ENCODE measurements at regions not wholly inside any gene's neighbourhood (a gene's known extent, or its start where the extent isn't known, plus 50 kb on each side); places are given as distances from the start of the nearest gene placed in this dataset.
"Not testable (repeated sequence)": the region's sequence is repeated elsewhere in the genome, so short reads cannot be mapped to it uniquely, and the experiment has no call there.

DNA sequence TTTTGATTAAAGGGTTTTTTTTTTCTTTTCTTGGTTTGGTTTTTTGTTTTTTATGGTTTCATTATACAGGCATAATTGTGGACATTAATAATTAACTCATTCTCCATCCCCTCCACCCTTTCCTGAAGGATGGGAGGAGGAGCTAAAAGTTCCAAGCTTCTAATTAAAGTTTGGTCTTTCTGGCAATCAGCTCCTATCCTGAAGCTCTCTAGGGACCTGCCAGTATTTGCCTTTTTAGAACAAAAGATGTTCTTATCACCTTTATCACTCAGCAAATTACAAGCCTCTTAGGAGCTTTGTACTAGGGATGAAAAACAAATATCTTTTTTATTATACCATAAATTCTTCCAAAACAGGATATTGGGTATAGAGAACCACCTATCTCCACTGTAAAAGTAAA lies 589.8 kb downstream of the PDHA2 start:
- no peak for DNase-seq (ENCODE audit: low spot score)

DNA sequence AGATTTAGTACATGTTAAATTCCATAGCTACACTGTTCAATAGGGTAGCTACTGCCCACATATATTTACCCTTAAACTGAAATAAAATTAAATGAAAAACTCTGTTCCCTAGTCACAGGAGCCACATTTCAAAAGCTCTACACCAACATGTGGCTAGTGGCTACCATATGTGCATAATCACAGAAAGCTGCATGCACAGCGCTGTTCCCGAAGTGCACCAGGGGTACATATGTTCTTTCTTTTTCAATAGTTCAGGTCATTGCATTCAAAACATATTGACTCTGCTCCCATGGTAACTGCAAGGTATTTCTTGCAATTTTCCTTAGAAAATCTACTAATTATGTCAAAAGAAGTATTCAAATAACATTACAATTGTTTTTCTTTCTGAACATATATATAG lies 591.2 kb downstream of the PDHA2 start:
- no peak for DNase-seq (ENCODE audit: low spot score)

DNA sequence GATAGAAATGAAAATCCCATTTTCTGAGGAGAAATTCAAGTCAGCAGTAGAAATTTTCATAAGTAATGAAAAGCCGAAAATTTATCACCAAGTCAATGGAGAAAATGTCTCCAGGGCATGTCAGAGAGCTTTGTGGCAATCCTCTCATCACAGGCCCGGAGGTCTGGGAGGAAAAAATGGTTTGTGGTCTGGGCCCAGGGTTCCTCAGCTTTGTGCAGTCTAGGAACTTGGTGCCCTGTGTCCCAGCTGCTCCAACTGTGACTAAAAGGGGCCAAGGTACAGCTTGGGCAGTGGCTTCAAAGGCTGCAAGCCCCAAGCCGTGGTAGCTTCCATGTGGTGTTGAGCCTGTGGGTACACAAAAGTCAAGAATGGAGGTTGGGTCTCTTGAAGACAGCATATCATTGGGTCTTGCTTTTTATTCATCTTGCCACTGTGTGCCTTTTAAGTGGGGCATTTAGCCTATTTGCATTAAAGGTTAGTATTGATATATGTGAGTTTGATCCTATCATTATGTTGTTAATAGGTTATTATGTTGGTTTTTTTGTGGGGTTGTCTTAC lies 608.5 kb downstream of the PDHA2 start:
- no peak for DNase-seq (ENCODE audit: low spot score)

DNA sequence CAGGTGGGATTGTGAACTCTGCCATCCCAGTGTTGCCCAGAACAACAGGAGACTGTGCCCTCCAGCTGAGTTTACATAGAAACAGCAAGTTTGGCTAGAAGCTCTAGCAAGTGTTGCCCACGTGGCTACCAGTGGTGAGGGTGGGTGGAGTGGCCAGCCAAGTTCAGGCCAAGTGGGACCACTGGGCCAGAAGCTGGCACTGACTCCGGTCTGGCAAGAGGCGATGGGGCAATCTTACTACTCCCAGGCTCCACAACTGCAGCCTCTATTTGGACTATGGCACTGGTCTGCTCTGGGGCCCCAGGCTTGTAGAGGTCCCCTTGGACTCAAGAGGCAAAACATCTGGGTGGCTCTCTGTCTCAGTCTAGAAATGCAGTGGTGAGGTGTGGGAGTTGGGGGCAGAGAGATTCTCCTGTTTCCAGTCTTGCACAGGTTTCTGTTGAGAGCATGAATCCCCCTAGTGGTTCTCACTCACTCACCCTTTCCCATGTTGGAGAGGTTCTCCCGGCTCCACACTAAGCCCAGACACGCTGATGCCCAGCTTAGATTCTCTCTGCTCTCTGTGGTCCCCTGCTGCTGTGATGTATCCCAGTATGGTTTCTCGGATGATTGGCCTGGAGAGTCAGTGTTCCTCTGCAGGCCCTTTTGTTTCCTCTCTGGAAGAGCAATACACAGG lies 615.3 kb downstream of the PDHA2 start:
- no peak for DNase-seq (ENCODE audit: low spot score)

DNA sequence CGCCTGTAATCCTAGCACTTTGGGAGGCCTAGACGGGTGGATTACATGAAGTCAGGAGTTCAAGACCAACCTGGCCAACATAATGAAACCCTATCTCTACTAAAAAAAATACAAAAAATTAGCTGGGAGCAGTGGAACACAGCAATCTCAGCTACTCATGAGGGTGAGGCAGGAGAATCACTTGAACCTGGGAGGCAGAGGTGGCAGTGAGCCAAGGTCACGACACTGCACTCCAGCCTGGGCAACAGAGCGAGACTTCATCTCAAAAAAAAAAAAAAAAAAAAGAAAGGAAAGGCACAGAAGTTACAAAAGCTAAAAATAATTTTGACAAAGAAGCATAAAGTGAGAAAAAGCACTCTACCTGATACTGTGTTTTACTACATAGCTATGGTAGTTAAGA lies 618.1 kb downstream of the PDHA2 start:
- DNase-seq (ENCODE audit: low spot score) = not testable (repeated sequence)

DNA sequence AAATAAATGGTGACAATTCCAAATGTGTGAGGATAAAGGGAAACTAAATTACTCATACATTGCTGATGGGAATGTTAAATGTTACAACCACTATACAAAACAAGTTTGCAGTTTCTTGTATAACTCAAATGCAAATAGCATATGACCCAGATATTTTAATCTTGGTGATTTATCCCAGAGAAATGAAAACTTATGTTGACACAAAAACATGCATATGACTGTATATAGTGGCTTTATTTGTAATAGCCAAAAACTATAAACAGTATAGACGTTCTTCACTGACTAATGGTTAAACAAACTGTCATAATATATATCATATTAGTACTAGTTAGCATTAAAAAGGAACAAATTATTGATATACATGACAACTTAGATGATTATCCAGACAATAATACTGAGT lies 619.2 kb downstream of the PDHA2 start:
- no peak for DNase-seq (ENCODE audit: low spot score)

DNA sequence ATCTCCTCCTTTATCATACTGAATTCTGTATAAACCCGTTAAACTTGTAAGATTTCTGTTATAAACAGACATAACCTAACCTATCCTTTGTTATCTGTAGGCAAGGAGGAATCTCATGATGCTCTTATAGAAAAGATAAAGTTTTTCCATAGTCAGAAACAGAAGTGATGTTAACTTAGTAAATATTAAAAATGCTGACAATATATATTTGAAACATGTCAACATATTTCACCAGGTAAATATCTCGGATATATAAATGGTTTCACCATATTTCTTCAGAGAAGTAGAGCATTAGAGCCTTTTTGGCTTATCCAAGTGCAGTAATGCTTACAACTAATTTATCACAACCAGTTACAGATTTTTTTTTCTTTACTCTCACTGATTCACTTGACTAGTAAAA lies 625.9 kb downstream of the PDHA2 start:
- no peak for DNase-seq (ENCODE audit: low spot score)

DNA sequence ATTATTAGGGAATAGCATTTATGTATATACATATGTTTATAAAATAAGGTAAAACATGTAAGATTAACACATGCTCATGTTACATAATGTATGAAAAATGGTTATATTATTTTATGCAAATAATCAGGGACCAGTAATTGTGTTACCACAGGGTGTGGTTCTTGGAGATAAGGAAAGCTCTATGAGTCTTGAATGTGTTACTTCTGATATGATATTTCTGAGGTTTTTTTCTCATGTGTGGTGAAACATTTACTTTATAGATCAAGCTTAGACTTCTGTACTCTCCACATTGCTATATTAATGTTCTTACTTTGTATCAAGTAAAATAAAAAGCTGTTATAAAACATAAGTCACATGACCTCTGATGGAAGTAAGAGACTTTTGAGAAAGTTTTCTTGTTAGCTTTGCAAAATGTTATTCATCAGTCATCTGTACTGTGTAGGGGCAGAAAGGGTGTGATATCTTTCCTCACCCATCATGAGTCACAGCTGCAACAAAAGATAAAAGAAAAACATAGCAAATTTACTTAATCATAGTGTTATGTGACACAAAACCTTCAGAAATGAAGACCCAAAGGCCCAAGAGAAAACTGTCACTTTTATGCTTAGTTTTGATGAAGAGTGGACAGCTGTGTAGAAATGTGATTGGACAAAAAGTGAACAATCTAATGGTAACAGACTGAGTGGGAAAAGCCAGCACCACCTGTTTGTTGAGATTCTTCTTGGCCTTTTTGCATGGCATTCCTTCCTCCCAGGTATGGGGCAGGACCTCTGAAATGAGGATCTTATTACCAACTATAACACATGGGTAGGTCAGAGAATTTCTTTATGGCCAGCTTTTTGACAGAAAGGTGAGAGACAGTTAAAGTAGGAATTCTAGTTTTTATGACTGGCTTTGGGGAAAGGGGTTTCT lies 632.3 kb downstream of the PDHA2 start:
- no peak for DNase-seq (ENCODE audit: low spot score)

DNA sequence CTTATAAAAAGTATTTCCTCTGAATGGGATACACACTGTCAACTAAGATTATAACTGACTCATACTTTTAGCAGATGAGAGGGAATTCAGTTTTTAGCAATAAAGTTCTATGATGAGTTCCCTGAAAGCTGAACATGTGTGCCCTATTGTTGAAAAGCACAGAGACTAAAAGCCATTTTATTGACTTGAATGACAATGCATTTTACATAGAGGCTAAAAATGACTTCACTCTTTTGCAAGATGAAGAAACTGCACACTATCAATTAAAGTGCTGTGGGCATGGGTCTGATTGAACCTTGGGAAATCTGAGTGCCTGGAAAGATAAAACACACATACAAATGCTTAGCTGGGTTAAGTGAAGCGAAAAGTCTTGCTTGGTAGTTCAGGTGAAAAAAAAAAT lies 633.4 kb downstream of the PDHA2 start:
- no peak for DNase-seq (ENCODE audit: low spot score)

DNA sequence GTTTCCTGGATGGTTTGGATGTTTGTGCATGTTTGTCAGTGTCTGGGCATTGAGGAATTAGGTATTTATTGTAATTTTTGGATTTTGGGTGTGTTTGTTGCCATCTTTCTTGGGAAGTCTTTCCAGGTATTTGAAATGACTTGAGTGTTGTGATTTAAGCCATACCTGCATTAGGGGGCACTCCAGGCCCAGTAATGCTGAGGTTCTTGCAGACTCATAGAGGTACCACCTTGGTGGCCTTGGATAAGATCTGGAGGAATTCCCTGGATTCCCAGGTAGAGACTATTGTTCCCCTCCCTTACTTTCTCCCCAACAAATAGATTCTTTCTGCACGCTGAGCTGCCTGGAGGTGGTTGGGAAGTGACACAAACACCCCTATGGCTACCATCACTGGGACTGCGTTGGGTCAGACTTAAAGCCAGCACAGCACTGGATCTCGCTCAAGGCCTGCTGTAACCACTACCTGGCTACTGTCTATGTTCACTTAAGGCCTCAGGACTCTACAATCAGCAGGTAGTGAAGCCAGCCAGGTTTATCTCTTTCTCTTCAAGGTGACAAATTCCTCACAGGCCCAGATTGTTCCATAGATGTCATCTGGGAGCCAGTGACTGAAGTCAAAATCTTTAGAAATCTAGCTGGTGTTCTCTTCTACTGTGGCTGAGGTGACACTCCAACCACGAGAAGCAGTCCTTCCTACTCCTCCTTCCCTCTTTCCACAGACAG lies 643.6 kb downstream of the PDHA2 start:
- DNase-seq (ENCODE audit: low spot score) = no peak

DNA sequence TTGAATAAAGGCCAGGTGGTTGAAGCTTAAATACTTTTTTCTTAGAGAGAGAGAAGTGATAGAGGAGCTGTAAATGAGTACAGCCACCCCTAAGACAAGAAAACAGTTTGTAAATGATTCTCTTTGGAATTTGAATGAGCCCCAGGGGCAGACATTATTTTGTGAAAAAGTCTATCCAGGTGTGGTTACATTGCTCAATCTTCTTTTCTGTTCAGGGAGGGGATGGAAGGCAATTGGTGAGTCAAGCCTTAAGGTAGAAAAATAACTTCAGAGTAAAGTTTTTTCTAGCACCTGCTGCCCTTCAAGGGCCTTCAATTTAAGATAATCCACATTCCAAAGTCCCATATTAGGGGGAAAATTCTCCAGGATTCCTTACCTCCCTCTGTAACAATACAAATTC lies 646.7 kb downstream of the PDHA2 start:
- no peak for DNase-seq (ENCODE audit: low spot score)

DNA sequence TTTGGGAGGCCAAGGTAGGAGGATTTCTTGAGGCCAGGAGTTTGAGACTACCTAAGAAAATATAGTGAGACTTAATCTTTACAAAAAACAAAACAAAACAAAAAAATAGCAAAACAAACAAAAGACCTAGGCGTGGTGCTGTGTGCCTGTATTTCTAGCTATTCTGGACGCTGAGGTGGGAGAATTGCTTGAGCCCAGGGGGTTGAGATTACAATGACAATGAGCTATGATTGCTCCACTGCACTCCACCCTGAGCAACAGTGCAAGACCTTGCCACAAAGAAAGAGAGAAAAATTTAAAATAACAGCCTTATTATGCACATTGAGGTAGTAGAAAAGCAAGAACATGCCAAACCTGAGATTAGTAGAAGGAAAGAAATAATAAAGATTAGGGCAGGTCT lies 657.7 kb downstream of the PDHA2 start:
- DNase-seq (ENCODE audit: low spot score) = no peak

DNA sequence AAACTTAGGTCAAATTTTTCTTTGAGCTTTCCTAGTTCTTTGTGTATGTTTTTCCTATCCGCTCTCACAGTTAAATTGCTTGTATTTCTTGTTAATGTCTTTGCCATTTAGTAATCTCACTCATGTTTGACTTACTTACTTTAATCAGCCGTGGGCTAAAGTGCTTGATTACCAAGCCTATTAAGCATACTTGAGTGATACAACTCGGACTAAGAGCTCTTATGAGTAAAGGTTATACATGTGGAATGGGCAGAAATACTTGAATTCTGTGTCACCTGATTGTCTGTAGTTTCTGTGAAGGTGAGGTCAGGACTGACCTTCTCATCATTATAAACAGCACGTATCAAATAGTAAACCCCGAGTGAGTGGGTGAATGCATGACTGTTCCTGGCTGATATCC lies 664.5 kb downstream of the PDHA2 start:
- no peak for DNase-seq (ENCODE audit: low spot score)

DNA sequence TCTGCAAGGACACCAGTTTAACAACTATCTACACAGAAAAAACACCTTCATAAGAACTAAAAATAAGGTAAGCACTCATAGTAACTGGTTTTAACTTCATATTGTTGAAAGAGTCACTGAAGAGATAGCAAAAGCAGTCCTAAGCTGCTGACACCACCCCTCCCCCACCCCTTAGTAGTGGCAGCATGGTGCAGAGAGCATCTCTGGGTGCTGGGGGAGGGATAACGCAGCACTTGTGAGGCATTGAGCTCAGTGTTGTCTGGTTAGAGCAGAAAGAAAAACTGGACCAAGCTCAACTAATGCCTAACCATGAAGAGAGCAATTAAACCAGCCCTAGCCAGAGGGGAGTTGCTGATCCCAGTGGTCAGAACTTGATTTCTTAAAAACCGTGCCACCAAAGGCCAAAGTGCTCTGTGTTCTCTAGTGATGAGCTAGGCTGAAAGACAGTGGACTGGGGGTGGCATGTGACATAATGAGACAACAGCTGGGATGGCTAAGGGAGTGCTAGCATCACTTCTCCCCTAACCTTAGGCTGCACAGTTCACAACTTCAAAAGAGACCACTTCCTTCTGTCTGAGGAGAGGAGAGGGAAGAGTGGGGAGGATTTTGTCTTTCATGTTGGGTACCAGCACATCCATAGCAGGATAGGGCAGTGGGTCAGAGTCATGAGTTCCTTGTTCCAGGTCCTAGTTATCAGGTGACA lies 669.3 kb downstream of the PDHA2 start:
- DNase-seq (ENCODE audit: low spot score) = no peak

DNA sequence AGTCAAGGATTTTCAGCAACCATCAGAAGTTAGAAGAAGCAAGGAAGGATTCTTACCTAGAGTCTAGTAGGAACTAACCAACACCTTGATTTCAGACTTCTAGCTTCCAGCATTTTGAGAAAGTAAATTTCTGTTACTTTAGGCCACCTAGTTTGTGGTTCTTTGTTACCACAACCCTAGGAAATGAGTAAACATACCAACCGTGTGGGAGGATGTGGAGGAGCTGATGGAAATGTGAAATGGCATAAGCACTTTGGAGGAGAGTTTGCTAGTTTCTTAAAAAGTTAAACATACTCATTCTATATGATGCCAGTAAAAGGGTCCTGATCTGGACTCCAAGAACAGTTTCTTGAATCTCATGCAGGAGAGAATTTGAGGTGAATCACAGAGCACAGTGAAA lies 679.4 kb downstream of the PDHA2 start:
- DNase-seq (ENCODE audit: low spot score) = no peak

DNA sequence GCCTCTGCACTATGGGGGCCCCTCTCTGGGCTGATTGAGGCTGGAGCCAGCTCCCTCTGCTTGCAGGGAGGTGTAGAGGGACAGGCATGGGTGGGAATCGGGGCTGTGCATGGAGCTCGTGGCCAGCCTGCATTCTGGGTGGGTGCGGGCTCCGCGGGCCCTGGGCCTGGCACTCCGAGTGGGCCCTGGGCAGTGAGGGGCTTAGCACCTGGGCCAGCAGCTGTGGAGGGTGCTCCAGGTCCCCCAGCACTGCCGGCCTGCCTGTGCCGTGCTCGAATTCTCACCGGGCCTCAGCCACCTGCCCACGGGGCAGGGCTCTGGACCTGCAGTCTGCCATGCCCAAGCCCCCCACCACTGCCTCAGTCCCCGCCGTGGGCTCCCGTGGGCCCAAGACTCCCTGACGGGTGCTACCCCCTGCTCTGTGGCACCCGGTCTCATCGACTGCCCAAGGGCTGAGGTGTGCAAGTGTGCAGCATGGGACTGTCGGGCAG lies 681.2 kb downstream of the PDHA2 start:
- DNase-seq (ENCODE audit: low spot score) = no peak

DNA sequence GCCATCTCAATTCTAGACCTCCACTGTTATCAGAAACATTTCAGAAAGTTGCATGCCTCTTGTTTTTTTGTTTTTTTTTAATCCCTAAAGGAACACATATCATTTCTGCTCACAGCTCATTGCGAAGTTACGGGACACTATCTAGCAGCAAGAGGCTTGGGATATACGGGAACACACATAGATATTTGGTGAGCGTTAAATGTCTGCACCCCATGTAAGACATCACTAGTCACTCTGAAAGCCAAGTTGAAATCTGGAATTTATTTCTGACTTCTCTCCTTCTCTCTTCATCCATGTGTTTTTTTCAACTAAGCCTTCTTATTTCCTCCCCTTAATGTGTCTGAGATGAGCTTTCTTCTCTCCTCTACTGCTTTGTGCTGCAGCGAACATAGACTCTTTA lies 683.7 kb downstream of the PDHA2 start:
- DNase-seq (ENCODE audit: low spot score) = no peak

DNA sequence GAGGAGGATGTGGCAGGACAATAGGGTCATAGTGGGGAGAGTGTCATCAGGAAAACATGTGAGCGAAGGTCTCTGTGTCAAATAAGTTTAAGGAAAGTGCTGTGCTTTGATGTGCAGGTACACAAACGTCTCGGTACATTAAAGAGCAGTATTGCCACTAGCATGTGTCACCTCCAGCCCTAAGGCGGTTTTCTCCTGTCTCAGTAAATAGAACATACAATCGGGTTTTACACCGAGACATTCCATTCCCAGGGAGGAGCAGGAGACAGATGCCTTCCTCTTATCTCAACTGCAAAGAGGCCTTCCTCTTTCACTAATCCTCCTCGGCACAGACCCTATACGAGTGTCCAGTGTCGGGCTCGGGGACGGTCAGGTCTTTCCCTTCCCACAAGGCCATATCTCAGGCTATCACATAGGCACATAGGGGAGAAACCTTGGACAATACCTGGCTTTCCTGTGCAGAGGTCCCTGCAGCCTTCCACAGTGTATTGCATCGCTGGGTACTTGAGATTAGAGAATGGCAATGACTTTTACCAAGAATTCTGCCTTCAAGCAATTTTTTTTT lies 684.5 kb downstream of the PDHA2 start:
- no peak for DNase-seq (ENCODE audit: low spot score)

DNA sequence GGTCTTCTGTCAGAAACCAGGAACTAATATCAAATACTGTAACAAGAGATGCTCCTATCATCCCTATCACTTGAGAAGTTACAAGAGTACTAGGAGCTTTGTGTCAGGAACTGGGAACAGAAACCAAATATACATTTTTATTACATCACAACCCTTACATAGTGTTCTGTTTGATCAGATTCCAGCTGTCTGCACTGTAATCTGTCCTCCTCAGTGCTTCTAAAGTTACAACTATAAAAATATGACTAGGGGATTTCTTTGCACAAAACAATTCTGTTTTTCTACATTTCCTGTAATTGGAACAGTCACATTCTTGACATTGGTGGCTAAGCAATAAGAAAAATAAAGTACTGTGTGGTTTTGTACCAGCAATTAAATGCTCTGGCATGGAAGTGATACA lies 686.0 kb downstream of the PDHA2 start:
- DNase-seq (ENCODE audit: low spot score) = no peak

DNA sequence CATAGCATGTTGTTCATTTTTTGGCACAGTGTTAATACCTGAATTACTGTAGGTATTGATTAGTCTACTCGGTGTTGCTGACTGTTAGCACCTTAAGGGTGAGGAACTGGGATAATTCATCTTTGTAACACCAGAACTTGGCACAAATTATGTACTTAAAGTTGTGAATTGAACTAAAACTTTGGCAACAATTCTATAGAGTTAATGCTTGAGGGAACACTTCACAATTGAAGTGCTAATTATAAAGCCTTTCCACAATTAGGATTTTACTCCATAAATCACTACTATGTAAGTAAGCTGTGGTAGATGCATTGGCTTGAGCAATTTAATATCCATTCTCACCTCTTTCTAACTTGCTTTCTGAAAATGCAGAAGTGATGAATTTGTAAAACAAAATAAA lies 686.7 kb downstream of the PDHA2 start:
- DNase-seq (ENCODE audit: low spot score) = no peak

DNA sequence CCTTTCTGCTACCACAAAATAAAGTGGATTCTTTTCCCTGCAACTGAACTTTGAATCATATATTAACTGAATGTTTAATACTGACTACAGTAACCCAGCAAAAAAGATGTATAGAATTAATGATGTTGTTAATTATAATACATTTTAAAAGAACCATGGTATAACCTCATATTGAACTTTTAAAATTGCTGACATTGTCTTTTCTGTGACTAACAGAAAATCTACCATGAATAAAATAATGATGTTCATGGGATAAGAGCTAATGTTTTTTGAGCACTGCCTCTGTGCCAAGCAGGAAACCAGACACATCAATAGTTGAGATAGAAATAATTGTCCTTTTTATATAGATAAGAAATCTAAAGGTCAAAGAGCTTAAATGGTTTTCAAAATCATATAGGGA lies 691.9 kb downstream of the PDHA2 start:
- no peak for DNase-seq (ENCODE audit: low spot score)

DNA sequence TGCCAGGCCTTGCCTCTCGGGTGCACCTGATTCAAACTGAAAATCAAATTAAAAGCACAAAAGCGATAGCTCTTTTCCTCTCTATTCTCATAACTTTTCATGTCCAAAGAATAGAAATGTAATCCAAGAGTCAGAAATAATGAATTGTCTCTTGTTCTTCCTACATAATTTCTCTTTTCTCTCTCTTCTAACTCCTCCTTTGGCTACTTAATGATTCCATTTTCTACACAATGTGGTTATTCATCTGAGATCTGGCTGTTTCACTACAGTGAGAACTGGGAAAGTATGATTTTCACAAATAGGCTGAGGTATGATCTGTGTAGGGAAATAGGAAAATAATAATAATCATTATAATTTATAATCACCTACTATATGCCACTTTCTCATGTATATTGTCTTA lies 703.5 kb downstream of the PDHA2 start:
- DNase-seq (ENCODE audit: low spot score) = no peak
